Natural killer cell (primary cell): ENCODE measurements at regions not wholly inside any gene's neighbourhood (a gene's known extent, or its start where the extent isn't known, plus 50 kb on each side); places are given as distances from the start of the nearest gene placed in this dataset.

Source experiments
- ATAC-seq, 3 donors: fragments of 150-1000 bp in 2 of 3; fragments of 200-7000 bp in 1 of 3; cut with Tn5 transposase; 1 replicate in 1 of 3; 2 replicates in 2 of 3; pipeline ENCODE4 v1.10.0; 2021; ENCODE audit warnings: mild to moderate bottlenecking in 2 of 3, moderate library complexity in 2 of 3
- DNase-seq, 2 donors: peaks; one replicate each; pipeline versions ENCODE4 v3.0.0 to v3.0.0-alpha.2; 2013 to 2021; ENCODE audit warnings: mixed read lengths in 1 of 2
- H3K27ac ChIP-seq: one replicate; pipeline ENCODE4 v1.5.1; 2013; ENCODE audit warnings: mild to moderate bottlenecking, low read length
- H3K27me3 ChIP-seq: one replicate; pipeline ENCODE4 v1.6.1; 2013; ENCODE audit warnings: low read length; ENCODE audit not compliant: control insufficient read depth, insufficient read depth
- H3K36me3 ChIP-seq: one replicate; pipeline ENCODE4 v1.6.1; 2013; ENCODE audit warnings: low read length; ENCODE audit not compliant: control insufficient read depth, insufficient read depth
- H3K4me1 ChIP-seq: one replicate; pipeline ENCODE4 v1.6.1; 2013; ENCODE audit warnings: low read length; ENCODE audit not compliant: control insufficient read depth, insufficient read depth
- H3K4me3 ChIP-seq: one replicate; pipeline ENCODE4 v1.5.1; 2013; ENCODE audit warnings: low read length
- H3K9me3 ChIP-seq: one replicate; pipeline ENCODE4 v1.6.1; 2013; ENCODE audit warnings: low read length; ENCODE audit not compliant: control insufficient read depth, insufficient read depth
- H3K27ac Mint-ChIP-seq, 2 donors: one replicate each; pipeline ENCODE4 v1.8.0; 2022; ENCODE audit warnings: mild to moderate bottlenecking in 2 of 2, mixed read lengths in 2 of 2, moderate library complexity in 1 of 2
- H3K27me3 Mint-ChIP-seq, 2 donors: one replicate each; pipeline ENCODE4 v1.8.0; 2022; ENCODE audit warnings: low read depth in 2 of 2, mixed read lengths in 2 of 2
- H3K36me3 Mint-ChIP-seq: one replicate; pipeline ENCODE4 v1.8.0; 2022; ENCODE audit warnings: mixed read lengths
- H3K4me1 Mint-ChIP-seq, 2 donors: one replicate each; pipeline ENCODE4 v1.8.0; 2022; ENCODE audit warnings: mixed read lengths in 2 of 2
- H3K4me3 Mint-ChIP-seq: one replicate; pipeline ENCODE4 v1.8.0; 2022; ENCODE audit warnings: mild to moderate bottlenecking, moderate library complexity, mixed read lengths
- H3K9me3 Mint-ChIP-seq, 2 donors: one replicate each; pipeline ENCODE4 v1.8.0; 2022; ENCODE audit warnings: mixed read lengths in 2 of 2
- WGBS: methylation state at CpG from one replicate; pipeline ENCODE4 v1.1.7; 2013; ENCODE audit warnings: missing lambda C conversion rate; ENCODE audit not compliant: insufficient coverage; 5-methylcytosine and 5-hydroxymethylcytosine counted together
- intact Hi-C: fragments of 100-400 bp; cut with micrococcal nuclease; formaldehyde crosslinking; loops from one replicate; pipeline ENCODE4 v1.14.2; 2022
- TF ChIP-seq, protein P1 (sequence below): fragments of 200-600 bp; IDR thresholded peaks from one replicate; pipeline ENCODE4 v1.8.0; 2022; ENCODE audit warnings: antibody characterized with exemption

DNA sequence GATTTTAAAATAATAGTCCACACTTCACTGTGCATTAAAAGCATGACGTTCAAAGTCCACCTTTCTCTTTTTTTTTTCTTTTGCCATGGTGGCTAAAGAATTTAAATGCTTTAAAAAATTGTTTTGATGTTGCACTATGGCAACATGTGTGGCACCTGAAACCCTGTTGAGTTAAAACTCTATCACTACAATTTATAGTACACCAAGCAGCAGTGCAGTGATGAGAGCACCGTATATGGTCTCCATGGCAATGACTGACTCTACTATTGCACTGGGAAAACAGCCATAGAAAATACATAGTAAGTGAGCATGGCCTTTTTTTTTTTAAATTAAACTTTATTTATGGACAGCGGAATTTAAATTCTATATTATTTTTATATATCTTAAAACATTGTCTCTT lies 298.8 kb downstream of the FIGN start:
- TF ChIP-seq, protein P1, sequence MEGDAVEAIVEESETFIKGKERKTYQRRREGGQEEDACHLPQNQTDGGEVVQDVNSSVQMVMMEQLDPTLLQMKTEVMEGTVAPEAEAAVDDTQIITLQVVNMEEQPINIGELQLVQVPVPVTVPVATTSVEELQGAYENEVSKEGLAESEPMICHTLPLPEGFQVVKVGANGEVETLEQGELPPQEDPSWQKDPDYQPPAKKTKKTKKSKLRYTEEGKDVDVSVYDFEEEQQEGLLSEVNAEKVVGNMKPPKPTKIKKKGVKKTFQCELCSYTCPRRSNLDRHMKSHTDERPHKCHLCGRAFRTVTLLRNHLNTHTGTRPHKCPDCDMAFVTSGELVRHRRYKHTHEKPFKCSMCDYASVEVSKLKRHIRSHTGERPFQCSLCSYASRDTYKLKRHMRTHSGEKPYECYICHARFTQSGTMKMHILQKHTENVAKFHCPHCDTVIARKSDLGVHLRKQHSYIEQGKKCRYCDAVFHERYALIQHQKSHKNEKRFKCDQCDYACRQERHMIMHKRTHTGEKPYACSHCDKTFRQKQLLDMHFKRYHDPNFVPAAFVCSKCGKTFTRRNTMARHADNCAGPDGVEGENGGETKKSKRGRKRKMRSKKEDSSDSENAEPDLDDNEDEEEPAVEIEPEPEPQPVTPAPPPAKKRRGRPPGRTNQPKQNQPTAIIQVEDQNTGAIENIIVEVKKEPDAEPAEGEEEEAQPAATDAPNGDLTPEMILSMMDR: no peak
- ATAC-seq (no peak), DNase-seq (no peak)
- Histone ChIP-seq H3K27ac (no peak overlapping the region), H3K4me3 (no peak overlapping the region), H3K27me3 (no peaks in the 10 kb centered on the region), H3K4me1 (no peaks in the 10 kb centered on the region), H3K9me3 (no peaks in the 10 kb centered on the region), H3K36me3 (no peaks in the 10 kb centered on the region)
- H3K27ac Mint-ChIP-seq: no peak overlapping the region
- no peak overlapping the region for H3K4me3 Mint-ChIP-seq
- intact Hi-C loops: no loop called here
- WGBS: 50% methylated on average over 1 of the region's 3 CpGs
- no peaks in the 10 kb centered on the region for H3K36me3 Mint-ChIP-seq
- no peaks in the 10 kb centered on the region for H3K27me3 Mint-ChIP-seq
- H3K9me3 Mint-ChIP-seq: peaks cover 16 to 19% of the 10 kb centered on the region in 2 donors
- no peaks in the 10 kb centered on the region for H3K4me1 Mint-ChIP-seq

DNA sequence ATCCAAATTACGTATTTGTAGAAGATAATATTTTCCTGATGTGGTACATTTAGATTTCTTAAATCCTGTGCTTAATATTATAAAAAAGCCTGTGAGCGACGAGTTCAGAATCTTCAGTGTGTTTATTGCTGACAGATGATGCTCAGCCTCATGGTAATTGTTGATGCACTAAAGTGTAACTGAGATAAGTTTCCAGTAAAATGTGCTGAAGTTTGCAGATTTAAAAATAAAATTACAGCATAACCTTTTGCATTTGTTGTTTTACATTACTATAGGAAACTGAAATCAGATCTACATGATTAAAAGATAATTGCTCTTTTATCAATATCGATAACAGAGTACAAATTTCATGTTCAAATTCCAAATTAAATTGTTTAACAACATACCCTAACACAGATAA lies 307.6 kb downstream of the FIGN start:
- intact Hi-C loops: no loop called here
- Mint-ChIP-seq H3K36me3 (no peaks in the 10 kb centered on the region), H3K27me3 (no peaks in the 10 kb centered on the region), H3K4me1 (no peaks in the 10 kb centered on the region), H3K27ac (no peak overlapping the region), H3K9me3 (peaks cover 11 to 20% of the 10 kb centered on the region in 2 donors), H3K4me3 (no peak overlapping the region)
- ATAC-seq: no peak
- TF ChIP-seq, protein P1: no peak
- H3K4me3 ChIP-seq: no peak overlapping the region
- H3K4me1 ChIP-seq: no peaks in the 10 kb centered on the region
- no peaks in the 10 kb centered on the region for H3K27me3 ChIP-seq
- no peaks in the 10 kb centered on the region for H3K36me3 ChIP-seq
- 84% methylated on average over 3 of the region's 4 CpGs for WGBS
- H3K27ac ChIP-seq: no peak overlapping the region
- no peak for DNase-seq
- peaks cover 3% of the 10 kb centered on the region for H3K9me3 ChIP-seq

DNA sequence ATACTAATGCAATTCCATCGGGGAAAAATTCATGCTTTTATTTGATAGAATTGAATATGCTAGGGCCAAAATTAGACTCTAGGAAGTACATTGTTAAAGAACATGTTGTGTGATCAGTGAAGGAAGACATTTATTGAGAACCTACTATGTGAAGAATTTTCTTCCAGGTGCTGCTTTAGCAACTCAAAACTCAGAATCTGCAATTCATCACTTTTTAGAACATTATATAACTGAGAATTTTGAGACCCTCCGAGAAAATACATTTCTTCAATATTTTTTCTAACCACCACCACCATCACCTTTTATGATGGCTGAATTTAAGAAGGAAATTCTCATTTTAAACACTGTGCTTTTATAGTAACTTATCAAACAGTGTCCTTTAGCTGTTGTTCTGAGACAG lies 315.2 kb downstream of the FIGN start:
- Mint-ChIP-seq H3K27ac (no peak overlapping the region), H3K27me3 (no peaks in the 10 kb centered on the region), H3K4me3 (no peak overlapping the region), H3K4me1 (no peaks in the 10 kb centered on the region), H3K36me3 (peaks cover 8% of the 10 kb centered on the region), H3K9me3 (peaks cover 5 to 15% of the 10 kb centered on the region in 2 donors)
- Histone ChIP-seq H3K4me1 (no peaks in the 10 kb centered on the region), H3K27me3 (no peaks in the 10 kb centered on the region), H3K27ac (no peak overlapping the region), H3K9me3 (no peaks in the 10 kb centered on the region), H3K36me3 (no peaks in the 10 kb centered on the region), H3K4me3 (no peak overlapping the region)
- TF ChIP-seq, protein P1: no peak
- 100% methylated on average over 1 of the region's 2 CpGs for WGBS
- ATAC-seq (no peak), DNase-seq (no peak)
- intact Hi-C loops: no loop called here

DNA sequence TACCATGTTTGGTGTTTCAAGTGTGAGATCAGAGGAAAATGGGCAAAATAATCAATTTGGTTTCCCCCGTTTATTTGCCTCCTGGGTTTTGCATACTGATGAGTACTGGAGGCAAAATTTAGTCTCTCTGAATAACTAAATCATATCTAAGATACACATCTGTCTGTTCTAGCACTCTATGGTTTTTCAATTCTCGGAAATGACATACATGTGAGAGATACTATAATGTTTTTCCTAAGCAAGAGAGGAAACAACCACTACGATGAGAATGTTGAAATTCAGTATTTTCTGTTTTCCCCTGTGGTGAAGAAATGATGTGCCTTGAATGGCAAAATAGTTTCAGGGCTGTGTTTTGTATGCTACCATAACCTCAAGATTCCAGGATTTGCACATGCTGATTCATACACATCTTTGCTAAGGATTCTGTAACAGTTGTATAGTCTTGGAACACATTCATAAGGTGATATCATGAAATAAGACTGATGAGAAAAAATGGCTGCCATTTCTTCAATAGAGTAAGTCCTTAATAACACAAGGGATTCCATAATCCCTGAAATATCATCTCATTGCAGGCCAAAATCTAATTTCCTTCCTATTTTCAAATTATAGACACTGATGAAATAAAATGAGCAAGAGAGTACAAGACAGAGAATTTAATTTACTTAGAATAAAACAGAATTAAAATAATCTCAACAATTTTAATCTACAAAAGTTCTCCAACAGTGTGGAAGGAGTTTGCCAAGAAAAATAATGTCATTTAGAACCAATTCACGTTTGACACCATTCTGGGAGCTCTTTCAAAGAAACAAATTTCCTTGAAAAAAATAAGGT lies 316.6 kb downstream of the FIGN start:
- H3K36me3 Mint-ChIP-seq: peaks cover 8% of the 10 kb centered on the region
- no peak overlapping the region for H3K4me3 ChIP-seq
- intact Hi-C loops: no loop called here
- no peak for DNase-seq
- H3K27me3 ChIP-seq: no peaks in the 10 kb centered on the region
- H3K36me3 ChIP-seq: no peaks in the 10 kb centered on the region
- H3K4me3 Mint-ChIP-seq: no peak overlapping the region
- no peaks in the 10 kb centered on the region for H3K4me1 ChIP-seq
- no peak overlapping the region for H3K27ac ChIP-seq
- H3K27me3 Mint-ChIP-seq: no peaks in the 10 kb centered on the region
- TF ChIP-seq, protein P1: no peak
- H3K27ac Mint-ChIP-seq: no peak overlapping the region
- peaks cover 8 to 20% of the 10 kb centered on the region in 2 donors for H3K9me3 Mint-ChIP-seq
- ATAC-seq: no peak
- WGBS: 88% methylated on average over 3 of the region's 4 CpGs
- no peaks in the 10 kb centered on the region for H3K9me3 ChIP-seq
- H3K4me1 Mint-ChIP-seq: no peaks in the 10 kb centered on the region
